Activated B cell treated with CpG ODN at 0.5 μM for 24 hours (primary cell): ENCODE measurements at regions not wholly inside any gene's neighbourhood (a gene's known extent, or its start where the extent isn't known, plus 50 kb on each side); places are given as distances from the start of the nearest gene placed in this dataset.

ENCODE experiments used
- ATAC-seq: fragments of 200-7000 bp; cut with Tn5 transposase; one replicate; pipeline ENCODE4 v1.10.0; 2021; ENCODE audit warnings: low read depth, mild to moderate bottlenecking, moderate library complexity
- CTCF ChIA-PET: fragments of 350-600 bp; sonication (Branson Sonifier 250); formaldehyde crosslinking; loops from one replicate; lab custom pipeline; 2021; ENCODE audit warnings: antibody characterized with exemption; lab: Charles Lee
- POLR2A ChIA-PET: fragments of 350-600 bp; sonication (Branson Sonifier 250); formaldehyde crosslinking; loops from one replicate; lab custom pipeline; 2021; ENCODE audit warnings: antibody characterized with exemption; lab: Charles Lee
- DNase-seq: peaks from one replicate; pipeline ENCODE4 v3.0.0; 2022
- H3K27ac Mint-ChIP-seq: one replicate; pipeline ENCODE4 v1.8.0; 2020; ENCODE audit warnings: mixed read lengths
- H3K27me3 Mint-ChIP-seq: one replicate; pipeline ENCODE4 v1.8.0; 2021; ENCODE audit warnings: mixed read lengths
- H3K36me3 Mint-ChIP-seq: one replicate; pipeline ENCODE4 v1.8.0; 2021; ENCODE audit warnings: low read depth, mixed read lengths
- H3K4me1 Mint-ChIP-seq: one replicate; pipeline ENCODE4 v1.8.0; 2021; ENCODE audit warnings: mixed read lengths
- H3K4me3 Mint-ChIP-seq: one replicate; pipeline ENCODE4 v1.8.0; 2020; ENCODE audit warnings: mild to moderate bottlenecking, mixed read lengths
- H3K9me3 Mint-ChIP-seq: one replicate; pipeline ENCODE4 v1.8.0; 2020; ENCODE audit warnings: mixed read lengths
- CTCF ChIP-seq: fragments of 200-600 bp; IDR thresholded peaks from one replicate; pipeline ENCODE4 v1.8.0; 2022; ENCODE audit warnings: antibody characterized with exemption, mild to moderate bottlenecking
- intact Hi-C: fragments of 100-400 bp; cut with micrococcal nuclease; formaldehyde crosslinking; loops from one replicate; pipeline ENCODE4 v1.15.1; 2024

GRCh38 chr13:56110751-56111150 lies 1030.0 kb upstream of the PRR20A start:
- no peak overlapping the region for H3K27ac Mint-ChIP-seq
- no peak for TF ChIP-seq CTCF

GRCh38 chr13:56134524-56134923 lies 1006.2 kb upstream of the PRR20A start:
- DNase-seq (no peak), ATAC-seq (no peak)
- Mint-ChIP-seq H3K4me1 (no peaks in the 10 kb centered on the region), H3K27ac (no peak overlapping the region), H3K27me3 (no peaks in the 10 kb centered on the region), H3K9me3 (peaks cover 11% of the 10 kb centered on the region), H3K36me3 (no peaks in the 10 kb centered on the region), H3K4me3 (no peak overlapping the region)
- intact Hi-C loops, result no loop called here
- TF ChIP-seq CTCF, result no peak
- CTCF ChIA-PET, result no interaction called here
- POLR2A ChIA-PET, result no interaction called here

More at GRCh38 chr13:56110751-56111150, 1030.0 kb upstream of the PRR20A start:
- Mint-ChIP-seq H3K9me3 (peaks cover 17% of the 10 kb centered on the region), H3K4me1 (no peaks in the 10 kb centered on the region), H3K36me3 (no peaks in the 10 kb centered on the region), H3K27me3 (no peaks in the 10 kb centered on the region), H3K4me3 (no peak overlapping the region)
- DNase-seq (no peak), ATAC-seq (no peak)
- intact Hi-C loops, result no loop called here
- POLR2A ChIA-PET, result no interaction called here
- CTCF ChIA-PET, result no interaction called here

GRCh38 chr13:56166864-56167263 lies 973.9 kb upstream of the PRR20A start:
- intact Hi-C loops, result no loop called here
- Mint-ChIP-seq H3K4me3 (no peak overlapping the region), H3K36me3 (no peaks in the 10 kb centered on the region), H3K27ac (no peak overlapping the region), H3K9me3 (peaks cover 8% of the 10 kb centered on the region), H3K4me1 (no peaks in the 10 kb centered on the region), H3K27me3 (no peaks in the 10 kb centered on the region)
- no peak for TF ChIP-seq CTCF
- ATAC-seq, result no peak
- ChIA-PET CTCF (no interaction called here), POLR2A (no interaction called here)
- DNase-seq, result no peak

- H3K9me3 Mint-ChIP-seq, result peaks cover 8% of the 10 kb centered on the region
- H3K27me3 Mint-ChIP-seq, result no peaks in the 10 kb centered on the region
- no peaks in the 10 kb centered on the region for H3K4me1 Mint-ChIP-seq
- POLR2A ChIA-PET, result no interaction called here
- H3K36me3 Mint-ChIP-seq, result no peaks in the 10 kb centered on the region
- CTCF ChIA-PET, result no interaction called here
- intact Hi-C loops, result no loop called here
- H3K4me3 Mint-ChIP-seq, result no peak overlapping the region
- DNase-seq (no peak), ATAC-seq (no peak)
- H3K27ac Mint-ChIP-seq, result no peak overlapping the region
- TF ChIP-seq CTCF, result no peak
Observed at GRCh38 chr13:56168581-56168980, 972.1 kb upstream of the PRR20A start.

- intact Hi-C loops, result no loop called here
- POLR2A ChIA-PET, result no interaction called here
Observed at GRCh38 chr13:56173346-56173745, 967.4 kb upstream of the PRR20A start.

More at GRCh38 chr13:56173346-56173745, 967.4 kb upstream of the PRR20A start:
- Mint-ChIP-seq H3K9me3 (peaks cover 12% of the 10 kb centered on the region), H3K36me3 (no peaks in the 10 kb centered on the region), H3K27ac (no peak overlapping the region), H3K27me3 (no peaks in the 10 kb centered on the region), H3K4me3 (no peak overlapping the region), H3K4me1 (no peaks in the 10 kb centered on the region)
- CTCF ChIA-PET, result no interaction called here
- TF ChIP-seq CTCF, result no peak
- no peak for DNase-seq
- ATAC-seq, result no peak
